DMS79 treated with DMSO at 0.1 percent for 48 hours (cell line): ENCODE measurements at regions not wholly inside any gene's neighbourhood (a gene's known extent, or its start where the extent isn't known, plus 50 kb on each side); places are given as distances from the start of the nearest gene placed in this dataset.
A peak's percentile ranks its signal among the peaks of the same experiment; 100 is the strongest.

ENCODE experiments used
- DNase-seq: peaks from one replicate; lab custom pipeline; 2025; lab: John Stamatoyannopoulos, UW

GRCh38 chr2:9756692-9757250 is 86.5 kb upstream of the TAF1B start:
- DNase-seq, result no peak

GRCh38 chr2:9757501-9758264 is 85.6 kb upstream of the TAF1B start:
- peak; percentile 69 for DNase-seq

GRCh38 chr2:9758741-9759140 is 84.5 kb upstream of the TAF1B start:
- peak; percentile 84 for DNase-seq

- no peak for DNase-seq
Measured at GRCh38 chr2:9760069-9760901, 83.0 kb upstream of the TAF1B start.

GRCh38 chr2:9760902-9761228 is 82.4 kb upstream of the TAF1B start:
- no peak for DNase-seq

GRCh38 chr2:9761577-9761976 is 81.7 kb upstream of the TAF1B start:
- DNase-seq, result no peak

- DNase-seq, result no peak
Measured at GRCh38 chr2:9762164-9762563, 81.1 kb upstream of the TAF1B start.

GRCh38 chr2:9762941-9763340 is 80.3 kb upstream of the TAF1B start:
- no peak for DNase-seq

- DNase-seq, result peak; percentile 52
Measured at GRCh38 chr2:9763356-9764152, 79.7 kb upstream of the TAF1B start.

GRCh38 chr2:9764153-9764778 is 79.0 kb upstream of the TAF1B start:
- DNase-seq, result peak; percentile 78

GRCh38 chr2:9765611-9766531 is 77.4 kb upstream of the TAF1B start:
- no peak for DNase-seq

GRCh38 chr2:9767656-9768281 is 75.5 kb upstream of the TAF1B start:
- no peak for DNase-seq

- peak; percentile 88 for DNase-seq
Measured at GRCh38 chr2:9768388-9768787, 74.9 kb upstream of the TAF1B start.

- DNase-seq, result peak; percentile 78
Measured at GRCh38 chr2:9769171-9770005, 73.9 kb upstream of the TAF1B start.

GRCh38 chr2:9770006-9770307 is 73.3 kb upstream of the TAF1B start:
- DNase-seq, result no peak

- no peak for DNase-seq
Measured at GRCh38 chr2:9770308-9771100, 72.8 kb upstream of the TAF1B start.

- DNase-seq, result no peak
Measured at GRCh38 chr2:9771101-9771449, 72.2 kb upstream of the TAF1B start.

- DNase-seq, result peak; percentile 12
Measured at GRCh38 chr2:9771481-9772017, 71.7 kb upstream of the TAF1B start.
